ENCODE measurements at regions not wholly inside any gene's neighbourhood (a gene's known extent, or its start where the extent isn't known, plus 50 kb on each side); places are given as distances from the start of the nearest gene placed in this dataset.

DNA sequence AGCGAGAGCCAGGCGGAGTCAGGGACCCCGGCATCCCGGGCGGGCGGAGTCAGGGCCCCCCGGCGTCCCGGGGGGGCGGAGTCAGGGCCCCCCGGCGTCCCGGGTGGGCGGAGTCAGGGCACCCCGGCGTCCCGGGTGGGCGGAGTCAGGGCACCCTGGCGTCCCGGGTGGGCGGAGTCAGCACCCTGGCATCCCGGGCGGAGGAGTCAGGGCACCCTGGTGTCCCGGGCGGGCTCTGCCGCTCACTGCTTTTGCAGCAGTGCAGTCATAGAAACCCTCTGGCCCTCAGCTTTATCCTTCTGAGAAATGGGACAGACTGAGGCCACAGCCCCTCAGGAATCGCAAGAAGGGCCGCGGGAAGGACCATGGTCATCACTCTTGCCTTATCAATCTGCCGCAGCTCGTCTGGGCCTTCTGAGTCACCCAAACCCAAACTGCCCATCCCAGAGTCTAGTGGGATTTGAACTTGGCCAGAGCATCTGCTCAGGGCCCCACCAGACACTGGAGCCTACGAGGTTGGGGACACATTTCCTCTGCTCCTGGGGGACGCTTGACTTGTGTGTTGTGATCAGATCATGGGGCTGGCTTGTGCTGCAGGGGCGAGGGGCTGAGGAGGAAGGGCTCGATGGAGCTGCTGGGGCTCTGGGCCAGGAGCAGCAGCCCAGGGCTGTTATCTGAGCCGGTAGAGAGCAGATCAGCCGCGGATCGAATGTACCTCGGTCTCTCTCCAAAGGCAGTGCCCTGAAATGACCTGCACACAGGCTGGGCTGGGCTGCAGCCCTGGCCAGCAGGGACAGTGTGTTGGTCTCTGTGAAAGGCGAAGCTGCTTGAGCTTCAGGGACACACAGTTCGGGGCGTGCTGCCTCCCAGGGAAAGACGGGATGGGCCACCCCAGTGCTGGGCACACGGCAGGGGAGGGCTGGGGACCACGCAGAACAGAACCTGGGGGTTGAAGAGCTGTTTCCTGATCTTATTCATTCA is 290.1 kb upstream of the HDAC4 start:
- no peak for DNase-seq (ENCODE audit: low read depth in 2 of 2)

DNA sequence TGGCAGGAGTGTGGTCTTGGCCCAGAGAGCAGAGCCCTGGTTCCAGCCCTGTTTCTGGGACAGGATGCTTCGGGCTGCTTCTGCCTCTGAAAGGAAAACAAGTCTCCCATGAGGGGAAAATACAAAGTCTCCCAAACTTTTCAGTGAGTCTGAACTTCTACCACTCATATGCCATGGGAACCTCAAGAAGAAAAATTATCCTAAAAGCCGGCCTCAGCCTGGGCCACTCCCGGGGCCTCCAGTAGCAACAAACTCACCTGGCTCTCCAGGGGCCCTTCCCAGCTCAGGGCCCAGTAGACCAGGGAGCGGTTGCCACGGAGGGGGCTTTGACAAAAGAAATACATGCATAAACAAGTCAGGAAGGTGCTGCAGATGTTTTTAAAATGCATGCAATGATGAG is 289.2 kb upstream of the HDAC4 start:
- DNase-seq (ENCODE audit: low read depth in 2 of 2), result no peak

DNA sequence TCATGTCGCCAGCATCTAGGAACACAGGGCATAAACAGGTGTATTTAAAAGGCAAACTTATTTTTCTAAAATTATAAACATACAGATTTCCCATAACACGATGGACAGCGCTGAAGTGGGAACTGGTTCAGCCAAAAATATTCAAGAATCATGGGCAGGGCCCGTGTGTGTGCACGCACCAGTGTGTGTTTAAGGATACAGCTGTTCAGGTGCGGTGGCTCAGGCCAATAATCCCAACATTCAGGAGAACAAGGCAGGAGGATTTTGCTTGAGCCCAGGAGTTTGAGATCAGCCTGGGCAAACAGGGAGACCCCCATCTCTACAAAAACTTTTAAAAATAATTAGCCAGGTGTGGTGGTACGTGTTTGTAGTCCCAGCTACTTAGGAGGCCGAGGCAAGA is 288.6 kb upstream of the HDAC4 start:
- no peak for DNase-seq (ENCODE audit: low read depth in 2 of 2)

GRCh38 chr2:239688840-239689239 is 288.0 kb upstream of the HDAC4 start:
- no peak for DNase-seq (ENCODE audit: low read depth in 2 of 2)

DNA sequence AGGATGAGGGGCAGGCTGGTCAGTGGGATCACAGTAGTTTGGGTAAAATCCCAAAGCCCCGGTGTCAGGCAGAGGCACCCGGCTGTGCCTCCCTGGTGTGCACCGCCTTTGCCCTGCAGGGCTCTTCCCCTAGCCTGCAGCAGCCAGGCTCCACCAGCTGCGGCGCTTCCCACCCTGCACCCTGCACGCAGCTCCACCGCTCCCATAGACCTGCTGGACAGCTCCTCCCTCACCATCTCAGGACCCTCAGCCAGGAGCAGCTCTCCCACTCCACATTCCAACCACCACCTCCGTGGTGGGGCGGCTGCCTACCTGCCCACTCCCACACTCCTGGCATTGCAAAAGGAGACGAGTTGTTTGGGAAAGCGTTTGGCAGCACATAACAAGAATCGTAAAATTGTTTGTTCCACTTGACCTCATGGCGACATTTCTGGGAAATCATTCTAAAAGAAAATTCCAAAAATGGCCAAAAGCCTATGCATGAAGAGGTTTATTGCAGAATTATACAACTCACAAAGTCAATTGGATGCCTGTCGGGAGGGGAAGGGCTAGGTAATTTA is 287.4 kb upstream of the HDAC4 start:
- no peak for DNase-seq (ENCODE audit: low read depth in 2 of 2)

- no peak for DNase-seq (ENCODE audit: low read depth in 2 of 2)
Measured at GRCh38 chr2:239687441-239687840, 286.6 kb upstream of the HDAC4 start.

DNA sequence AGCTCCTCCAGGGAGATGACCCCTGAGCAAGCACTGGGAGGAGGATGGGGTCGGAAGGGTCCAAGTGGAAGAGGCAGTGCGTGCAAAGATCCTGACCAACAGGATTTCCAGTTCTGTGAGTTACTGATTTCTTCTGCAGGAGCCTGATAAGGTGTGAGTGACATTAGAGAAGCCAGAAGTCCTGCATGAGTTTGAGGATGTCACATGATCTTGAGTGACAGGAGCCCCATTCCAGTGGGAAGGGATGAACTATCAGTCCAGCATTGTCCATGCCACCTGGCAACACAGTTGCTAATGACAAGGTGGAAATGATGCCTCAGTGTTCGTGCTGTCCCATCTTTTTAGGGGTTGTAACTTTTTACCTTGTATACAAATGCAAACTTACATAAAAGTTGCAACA is 285.1 kb upstream of the HDAC4 start:
- no peak for DNase-seq (ENCODE audit: low read depth in 2 of 2)

GRCh38 chr2:239685556-239685955 is 284.7 kb upstream of the HDAC4 start:
- DNase-seq (ENCODE audit: low read depth in 2 of 2), result no peak

DNA sequence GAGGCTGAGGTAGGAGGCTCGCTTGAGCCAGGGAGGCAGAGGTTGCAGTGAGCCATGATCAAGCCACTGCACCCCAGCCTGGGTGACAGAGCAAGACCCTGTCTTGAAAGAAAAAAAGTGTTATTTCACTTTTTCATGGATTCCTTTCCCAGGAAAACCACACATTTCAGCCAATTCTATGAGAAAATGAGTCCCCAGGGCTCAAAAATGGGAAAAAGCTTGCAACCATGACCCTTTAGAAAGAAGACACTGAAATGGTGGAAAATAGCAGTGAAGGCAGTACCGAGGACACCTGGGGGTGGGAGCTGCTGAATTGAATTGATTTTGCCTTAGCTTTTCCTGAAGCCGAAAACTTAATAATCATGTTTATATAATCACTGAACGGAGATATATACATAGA is 284.2 kb upstream of the HDAC4 start:
- no peak for DNase-seq (ENCODE audit: low read depth in 2 of 2)

DNA sequence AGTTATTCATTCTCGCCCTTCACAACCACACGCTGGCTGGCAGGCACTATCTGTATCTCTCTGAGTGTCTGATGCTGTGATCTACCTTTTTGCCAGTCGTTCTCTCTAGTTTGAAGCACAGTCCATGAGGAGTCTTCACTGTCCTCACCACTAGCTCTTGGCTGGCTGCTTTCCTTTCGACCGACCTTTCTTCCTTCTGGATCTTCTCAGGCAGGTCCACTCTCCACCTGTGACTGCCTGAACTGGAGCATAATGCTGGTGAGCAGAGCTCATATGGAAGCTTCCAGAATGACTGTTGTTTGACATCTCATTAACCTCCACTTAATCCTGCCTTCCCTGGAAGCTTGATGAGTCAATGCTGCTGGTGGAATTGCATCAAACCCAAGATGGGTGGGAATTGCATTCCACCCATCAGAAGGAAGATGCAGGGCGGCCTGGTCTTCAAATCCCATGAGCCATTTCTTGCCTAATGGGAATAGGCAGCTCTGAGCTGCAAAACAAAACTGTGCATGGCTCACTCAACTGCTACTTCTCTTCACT is 283.5 kb upstream of the HDAC4 start:
- DNase-seq (ENCODE audit: low read depth in 2 of 2), result no peak

GRCh38 chr2:239682518-239682917 is 281.7 kb upstream of the HDAC4 start:
- DNase-seq (ENCODE audit: low read depth in 2 of 2), result no peak

DNA sequence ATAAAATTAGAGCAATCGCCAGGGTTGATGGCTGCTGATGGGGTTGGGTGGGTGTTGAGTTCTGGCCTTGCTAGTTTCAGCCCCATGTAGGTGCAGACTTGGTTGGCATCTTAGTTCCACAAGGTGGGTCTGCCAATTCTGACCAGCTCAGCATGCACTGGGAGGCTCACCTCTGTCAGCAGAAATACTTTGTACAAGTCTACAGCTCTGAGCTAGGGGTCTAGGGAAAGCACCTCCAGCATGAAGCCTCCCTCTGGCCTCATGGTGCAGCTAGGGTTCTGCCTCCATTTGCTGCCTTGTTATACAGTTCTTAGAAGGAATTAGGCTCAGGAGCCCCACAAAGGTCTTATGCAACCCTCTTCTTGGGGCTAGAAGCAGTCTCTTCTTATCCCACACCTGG is 278.9 kb upstream of the HDAC4 start:
- DNase-seq (ENCODE audit: low read depth in 2 of 2), result no peak

DNA sequence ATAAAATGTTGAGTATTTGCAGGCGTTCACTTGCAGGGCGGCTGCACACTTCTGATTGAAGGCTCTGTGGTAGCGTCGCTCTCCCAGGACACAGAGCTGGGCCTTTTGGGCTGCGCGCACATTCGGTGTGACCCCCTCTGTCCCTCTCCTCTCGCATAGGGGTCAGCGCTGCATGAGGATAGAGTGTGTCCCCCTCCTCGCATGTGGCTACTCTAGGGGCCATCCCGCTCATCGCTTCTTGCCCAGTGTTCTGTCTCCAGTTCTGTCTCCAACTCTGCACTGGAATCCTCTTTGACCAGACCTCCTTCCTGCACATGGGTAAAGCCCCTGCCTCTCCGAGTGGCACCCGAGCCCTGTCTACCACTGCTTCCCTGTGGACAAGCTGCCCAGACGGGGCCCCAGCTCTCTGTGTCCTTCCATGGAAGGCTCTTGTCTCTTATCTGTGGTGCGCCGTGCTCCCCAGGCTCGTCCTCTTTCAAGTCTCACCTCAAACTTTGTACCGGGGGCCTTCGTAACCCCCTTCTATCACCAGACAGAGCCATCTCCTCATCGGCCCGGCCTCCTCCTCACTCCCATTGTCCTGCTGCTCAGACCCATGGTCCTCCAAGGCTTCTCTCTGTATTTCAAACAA is 278.0 kb upstream of the HDAC4 start:
- no peak for DNase-seq (ENCODE audit: low read depth in 2 of 2)

GRCh38 chr2:239678186-239678490 is 277.3 kb upstream of the HDAC4 start:
- DNase-seq (ENCODE audit: low read depth in 2 of 2), result no peak

GRCh38 chr2:239677453-239678185 is 276.8 kb upstream of the HDAC4 start:
- no peak for DNase-seq (ENCODE audit: low read depth in 2 of 2)

- DNase-seq (ENCODE audit: low read depth in 2 of 2), result no peak
Measured at GRCh38 chr2:239676716-239677452, 276.1 kb upstream of the HDAC4 start.

DNA sequence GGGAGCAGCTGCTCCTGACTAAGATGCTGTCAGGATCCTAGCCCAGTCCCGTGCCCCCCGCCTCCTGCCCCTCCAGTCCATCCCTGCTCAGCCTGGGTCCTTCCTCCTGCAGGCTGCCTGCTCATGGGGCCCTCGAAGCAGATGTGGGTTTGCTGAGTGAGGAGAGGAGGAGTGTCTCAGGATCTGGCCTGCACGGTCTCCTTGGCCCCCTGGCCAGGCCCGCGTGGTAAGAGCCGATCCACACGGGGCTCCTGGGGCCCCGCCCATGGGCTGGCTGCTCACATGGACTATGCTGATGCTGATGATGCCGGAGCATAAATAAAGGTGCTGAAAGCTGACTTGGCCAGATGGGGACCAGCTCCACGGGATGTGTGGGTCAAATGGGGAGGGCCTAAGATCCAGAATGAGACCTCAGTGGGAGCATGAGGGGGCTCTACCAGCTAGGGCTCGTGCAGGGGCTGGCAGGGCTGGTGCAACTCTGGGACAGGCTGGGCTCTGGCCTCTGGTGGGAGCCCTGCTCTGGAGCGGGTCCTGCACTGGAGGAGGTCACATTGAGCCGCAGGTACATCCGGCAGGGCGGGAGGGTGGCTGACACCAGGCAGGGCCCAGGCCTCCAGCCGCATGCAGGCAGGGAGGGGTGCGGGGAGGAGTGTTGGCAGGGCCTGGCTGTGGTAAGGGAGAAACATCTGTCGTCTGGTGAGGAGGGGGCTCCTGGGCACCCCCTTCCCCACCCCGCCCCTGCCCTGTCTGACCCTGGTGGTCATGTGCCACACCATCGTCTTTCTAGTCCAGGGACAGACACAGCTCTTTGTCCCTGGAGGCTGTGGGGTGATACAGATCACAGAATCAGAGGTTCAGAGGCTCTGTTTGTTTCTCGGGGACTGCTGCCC is 275.3 kb upstream of the HDAC4 start:
- DNase-seq (ENCODE audit: low read depth in 2 of 2), result no peak

GRCh38 chr2:239674981-239675825 is 274.4 kb upstream of the HDAC4 start:
- no peak for DNase-seq (ENCODE audit: low read depth in 2 of 2)
